T-helper 2 cell treated with Interferon-gamma antibody and Interleukin-4, amounts not matched to agents 100 ng/mL and 5 ng/mL, for 36 hours (primary cell): ENCODE measurements at regions not wholly inside any gene's neighbourhood (a gene's known extent, or its start where the extent isn't known, plus 50 kb on each side); places are given as distances from the start of the nearest gene placed in this dataset.

Experiments
- intact Hi-C: fragments of 100-400 bp; cut with micrococcal nuclease; formaldehyde crosslinking; loops from one replicate; pipeline ENCODE4 v1.15.1; 2023

- intact Hi-C loops = no loop called here
Observed at GRCh38 chr4:10761903-10762302, 77.3 kb upstream of the CLNK start.

- intact Hi-C loops = no loop called here
Observed at GRCh38 chr4:10760086-10760485, 75.5 kb upstream of the CLNK start.

GRCh38 chr4:10758906-10759305 lies 74.3 kb upstream of the CLNK start:
- intact Hi-C loops = no loop called here

GRCh38 chr4:10753856-10754402 lies 69.4 kb upstream of the CLNK start:
- intact Hi-C loops = no loop called here

GRCh38 chr4:10753336-10753735 lies 68.8 kb upstream of the CLNK start:
- intact Hi-C loops = no loop called here

- intact Hi-C loops = no loop called here
Observed at GRCh38 chr4:10750714-10751113, 66.1 kb upstream of the CLNK start.

GRCh38 chr4:10747186-10747585 lies 62.6 kb upstream of the CLNK start:
- intact Hi-C loops = no loop called here

- intact Hi-C loops = no loop called here
Observed at GRCh38 chr4:10746371-10747171, 62.0 kb upstream of the CLNK start.

- intact Hi-C loops = no loop called here
Observed at GRCh38 chr4:10743357-10743756, 58.8 kb upstream of the CLNK start.

GRCh38 chr4:10741961-10742699 lies 57.6 kb upstream of the CLNK start:
- intact Hi-C loops = loop anchor here (1.0 kb wide), 1 partner anchor 9 kb away; no protein-coding TSS in a partner anchor

GRCh38 chr4:10740891-10741620 lies 56.5 kb upstream of the CLNK start:
- intact Hi-C loops = loop anchor here (1.0 kb wide), 1 partner anchor 8 kb away; no protein-coding TSS in a partner anchor

- intact Hi-C loops = no loop called here
Observed at GRCh38 chr4:10740251-10740650, 55.7 kb upstream of the CLNK start.

GRCh38 chr4:10738826-10739489 lies 54.4 kb upstream of the CLNK start:
- intact Hi-C loops = no loop called here

- intact Hi-C loops = no loop called here
Observed at GRCh38 chr4:10737337-10737736, 52.8 kb upstream of the CLNK start.

- intact Hi-C loops = no loop called here
Observed at GRCh38 chr4:10736895-10737294, 52.3 kb upstream of the CLNK start.

GRCh38 chr4:10736266-10736665 lies 51.7 kb upstream of the CLNK start:
- intact Hi-C loops = no loop called here

- intact Hi-C loops = no loop called here
Observed at GRCh38 chr4:10734697-10735096, 50.1 kb upstream of the CLNK start.
